Erythroblast (primary cell): ENCODE measurements at regions not wholly inside any gene's neighbourhood (a gene's known extent, or its start where the extent isn't known, plus 50 kb on each side); places are given as distances from the start of the nearest gene placed in this dataset.

ENCODE experiments used
- GATA1 ChIP-seq: IDR thresholded peaks from 2 replicates; pipeline ENCODE4 v1.6.1; 2011; ENCODE audit warnings: low read depth, mild to moderate bottlenecking, control low read depth, low read length, moderate library complexity
- POLR2A ChIP-seq: IDR thresholded peaks from 2 replicates; pipeline ENCODE4 v1.6.1; 2011; ENCODE audit warnings: mild to moderate bottlenecking, low read length

DNA sequence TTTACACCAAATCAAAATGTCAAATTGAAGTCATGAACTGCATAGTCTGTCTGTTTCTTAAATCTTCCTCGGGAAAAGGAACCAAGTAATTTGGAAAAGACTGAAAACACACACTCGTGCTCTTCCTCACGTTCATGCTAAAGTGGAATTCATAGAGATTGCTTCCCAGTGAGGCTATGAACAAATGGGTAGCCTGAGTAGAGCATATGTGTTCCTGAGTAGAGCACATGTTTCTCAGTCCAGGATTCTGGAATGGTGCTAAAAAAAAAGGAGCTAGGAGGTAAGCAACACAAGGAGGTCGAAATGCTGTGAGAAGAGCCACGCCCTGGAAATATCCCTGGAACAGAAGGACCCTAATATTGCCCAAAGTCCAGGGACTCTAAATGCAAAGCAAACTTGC is 494.2 kb upstream of the THBS1 start:
- TF ChIP-seq POLR2A (no peak), GATA1 (no peak)
